GM10266 (cell line): ENCODE measurements at regions not wholly inside any gene's neighbourhood (a gene's known extent, or its start where the extent isn't known, plus 50 kb on each side); places are given as distances from the start of the nearest gene placed in this dataset.
"Not testable (repeated sequence)": the region's sequence is repeated elsewhere in the genome, so short reads cannot be mapped to it uniquely, and the experiment has no call there.

ENCODE experiments used
- DNase-seq: peaks from one replicate; pipeline ENCODE4 v3.0.0; 2012; ENCODE audit errors: extremely low spot score
- TF ChIP-seq, protein P1 (sequence below): IDR thresholded peaks from 2 replicates; pipeline ENCODE4 v1.5.1; 2012; ENCODE audit warnings: mild to moderate bottlenecking, low read depth; ENCODE audit not compliant: control insufficient read depth, insufficient read depth; ENCODE audit errors: missing control alignments

DNA sequence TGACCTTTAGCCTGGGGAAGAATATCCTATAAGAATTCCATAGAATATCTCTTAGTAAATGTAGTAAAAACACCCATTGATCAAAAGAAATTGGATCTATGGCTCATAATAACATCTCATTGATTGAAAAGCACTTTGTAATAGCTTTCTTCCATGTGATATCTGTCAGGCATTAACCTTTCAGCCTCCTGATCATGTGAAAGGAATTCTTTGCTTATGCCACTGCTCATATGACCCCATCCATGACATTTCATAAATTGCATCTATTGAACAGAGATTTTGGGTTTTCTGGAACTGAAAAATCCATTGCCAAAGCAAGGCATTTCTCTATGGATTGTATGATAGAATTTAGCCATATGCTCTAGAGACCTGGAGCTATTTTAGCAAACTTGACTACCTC lies 519.3 kb upstream of the PFKP start:
- TF ChIP-seq, protein P1, sequence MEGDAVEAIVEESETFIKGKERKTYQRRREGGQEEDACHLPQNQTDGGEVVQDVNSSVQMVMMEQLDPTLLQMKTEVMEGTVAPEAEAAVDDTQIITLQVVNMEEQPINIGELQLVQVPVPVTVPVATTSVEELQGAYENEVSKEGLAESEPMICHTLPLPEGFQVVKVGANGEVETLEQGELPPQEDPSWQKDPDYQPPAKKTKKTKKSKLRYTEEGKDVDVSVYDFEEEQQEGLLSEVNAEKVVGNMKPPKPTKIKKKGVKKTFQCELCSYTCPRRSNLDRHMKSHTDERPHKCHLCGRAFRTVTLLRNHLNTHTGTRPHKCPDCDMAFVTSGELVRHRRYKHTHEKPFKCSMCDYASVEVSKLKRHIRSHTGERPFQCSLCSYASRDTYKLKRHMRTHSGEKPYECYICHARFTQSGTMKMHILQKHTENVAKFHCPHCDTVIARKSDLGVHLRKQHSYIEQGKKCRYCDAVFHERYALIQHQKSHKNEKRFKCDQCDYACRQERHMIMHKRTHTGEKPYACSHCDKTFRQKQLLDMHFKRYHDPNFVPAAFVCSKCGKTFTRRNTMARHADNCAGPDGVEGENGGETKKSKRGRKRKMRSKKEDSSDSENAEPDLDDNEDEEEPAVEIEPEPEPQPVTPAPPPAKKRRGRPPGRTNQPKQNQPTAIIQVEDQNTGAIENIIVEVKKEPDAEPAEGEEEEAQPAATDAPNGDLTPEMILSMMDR = no peak
- no peak for DNase-seq

DNA sequence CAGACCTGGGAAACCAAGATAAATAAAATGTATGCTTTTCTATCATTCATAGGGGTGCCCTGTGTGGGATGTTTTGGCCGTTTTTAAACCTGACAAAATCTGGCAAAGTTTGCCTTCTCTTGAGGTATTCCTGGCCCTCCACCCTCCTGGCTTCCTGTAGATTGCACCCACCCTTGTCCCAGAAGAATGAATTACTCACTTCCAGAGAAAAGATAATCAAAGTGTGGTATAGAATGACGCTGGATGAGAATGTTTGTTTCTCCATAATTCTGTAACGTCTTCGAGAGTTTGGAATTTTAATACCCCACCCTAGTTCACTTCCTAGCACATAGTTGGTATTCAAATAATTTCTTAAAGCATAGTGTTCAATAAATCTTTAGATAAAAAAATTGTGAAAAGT lies 519.7 kb upstream of the PFKP start:
- TF ChIP-seq, protein P1 = no peak
- no peak for DNase-seq

GRCh38 chr10:2546894-2547293 lies 520.5 kb upstream of the PFKP start:
- DNase-seq = not testable (repeated sequence)

GRCh38 chr10:2543974-2544373 lies 523.4 kb upstream of the PFKP start:
- TF ChIP-seq, protein P1 = no peak

GRCh38 chr10:2543142-2543886 lies 524.0 kb upstream of the PFKP start:
- no peak for DNase-seq
- TF ChIP-seq, protein P1 = no peak

More at GRCh38 chr10:2543974-2544373, 523.4 kb upstream of the PFKP start:
- DNase-seq = no peak

GRCh38 chr10:2541176-2541575 lies 526.2 kb upstream of the PFKP start:
- no peak for DNase-seq
- TF ChIP-seq, protein P1 = no peak

- TF ChIP-seq, protein P1 = no peak
- no peak for DNase-seq
Observed at GRCh38 chr10:2529945-2530344, 537.4 kb upstream of the PFKP start.

DNA sequence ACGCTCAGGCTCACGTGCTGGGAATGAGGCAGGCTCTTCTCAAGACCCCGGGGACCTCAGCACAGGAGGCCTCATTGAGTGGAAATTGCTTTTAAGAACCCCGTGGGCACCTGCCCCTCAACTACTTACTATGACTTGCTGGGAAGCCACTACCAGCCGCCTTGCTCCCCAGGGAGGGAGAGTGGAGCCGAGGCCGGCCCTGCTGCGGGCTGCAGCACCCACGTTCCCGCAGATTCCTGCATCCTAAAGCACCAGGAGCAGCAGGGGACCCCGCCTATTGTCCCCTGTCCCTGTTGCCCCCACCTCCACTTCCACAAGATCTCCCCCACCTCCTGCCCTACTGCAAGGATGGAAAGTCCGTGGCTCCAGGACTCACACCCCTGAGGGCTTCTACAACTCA lies 541.6 kb upstream of the PFKP start:
- TF ChIP-seq, protein P1 = no peak
- no peak for DNase-seq
